ENCODE measurements at regions not wholly inside any gene's neighbourhood (a gene's known extent, or its start where the extent isn't known, plus 50 kb on each side); places are given as distances from the start of the nearest gene placed in this dataset.

GRCh38 chr14:35236806-35237205 is 55.4 kb upstream of the PSMA6 start:
- TF ChIP-seq EP300 (IDR thresholded peaks at IDR 0.05; ENCODE audit: borderline replicate concordance) (no peak), CREB1 (IDR thresholded peaks at IDR 0.05; ENCODE audit: low read depth) (no peak), TEAD4 (IDR thresholded peaks at IDR 0.05) (no peak), NFIC (IDR thresholded peaks at IDR 0.05) (no peak), TAF1 (IDR thresholded peaks at IDR 0.05; ENCODE audit: low read depth) (no peak), YY1 (IDR thresholded peaks at IDR 0.05; ENCODE audit: low read depth) (no peak), CEBPB (IDR thresholded peaks at IDR 0.05) (no peak), FOXM1 (IDR thresholded peaks at IDR 0.05; ENCODE audit: borderline replicate concordance, low read depth) (no peak), RAD21 (IDR thresholded peaks at IDR 0.05; ENCODE audit: low read depth) (no peak)
- TF ChIP-seq, protein P1, sequence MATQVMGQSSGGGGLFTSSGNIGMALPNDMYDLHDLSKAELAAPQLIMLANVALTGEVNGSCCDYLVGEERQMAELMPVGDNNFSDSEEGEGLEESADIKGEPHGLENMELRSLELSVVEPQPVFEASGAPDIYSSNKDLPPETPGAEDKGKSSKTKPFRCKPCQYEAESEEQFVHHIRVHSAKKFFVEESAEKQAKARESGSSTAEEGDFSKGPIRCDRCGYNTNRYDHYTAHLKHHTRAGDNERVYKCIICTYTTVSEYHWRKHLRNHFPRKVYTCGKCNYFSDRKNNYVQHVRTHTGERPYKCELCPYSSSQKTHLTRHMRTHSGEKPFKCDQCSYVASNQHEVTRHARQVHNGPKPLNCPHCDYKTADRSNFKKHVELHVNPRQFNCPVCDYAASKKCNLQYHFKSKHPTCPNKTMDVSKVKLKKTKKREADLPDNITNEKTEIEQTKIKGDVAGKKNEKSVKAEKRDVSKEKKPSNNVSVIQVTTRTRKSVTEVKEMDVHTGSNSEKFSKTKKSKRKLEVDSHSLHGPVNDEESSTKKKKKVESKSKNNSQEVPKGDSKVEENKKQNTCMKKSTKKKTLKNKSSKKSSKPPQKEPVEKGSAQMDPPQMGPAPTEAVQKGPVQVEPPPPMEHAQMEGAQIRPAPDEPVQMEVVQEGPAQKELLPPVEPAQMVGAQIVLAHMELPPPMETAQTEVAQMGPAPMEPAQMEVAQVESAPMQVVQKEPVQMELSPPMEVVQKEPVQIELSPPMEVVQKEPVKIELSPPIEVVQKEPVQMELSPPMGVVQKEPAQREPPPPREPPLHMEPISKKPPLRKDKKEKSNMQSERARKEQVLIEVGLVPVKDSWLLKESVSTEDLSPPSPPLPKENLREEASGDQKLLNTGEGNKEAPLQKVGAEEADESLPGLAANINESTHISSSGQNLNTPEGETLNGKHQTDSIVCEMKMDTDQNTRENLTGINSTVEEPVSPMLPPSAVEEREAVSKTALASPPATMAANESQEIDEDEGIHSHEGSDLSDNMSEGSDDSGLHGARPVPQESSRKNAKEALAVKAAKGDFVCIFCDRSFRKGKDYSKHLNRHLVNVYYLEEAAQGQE (IDR thresholded peaks at IDR 0.05; ENCODE audit: low read depth), result no peak
